ENCODE measurements at regions not wholly inside any gene's neighbourhood (a gene's known extent, or its start where the extent isn't known, plus 50 kb on each side); places are given as distances from the start of the nearest gene placed in this dataset.

GRCh38 chr18:55133378-55133777 is 174.1 kb upstream of the CCDC68 start:
- WGBS (ENCODE audit: low lambda C conversion rate, missing lambda C conversion rate): 97% methylated on average over 6 of the region's 6 CpGs
- Histone ChIP-seq H2AFZ (no peak overlapping the region), H3K9me3 (ENCODE audit: low read depth) (no peaks in the 10 kb centered on the region), H3K79me2 (no peaks in the 10 kb centered on the region), H3K4me3 (no peak overlapping the region), H3K9me2 (replicated peaks; ENCODE audit: insufficient read depth) (no peaks in the 10 kb centered on the region), H3K36me3 (replicated peaks; ENCODE audit: insufficient read depth, low read depth) (no peaks in the 10 kb centered on the region), H3K4me1 (ENCODE audit: insufficient read depth) (no peaks in the 10 kb centered on the region), H4K20me1 (ENCODE audit: insufficient read depth, poor library complexity, severe bottlenecking) (no peaks in the 10 kb centered on the region), H3K27ac (no peak overlapping the region), H3K4me2 (no peak overlapping the region), H3K27me3 (no peaks in the 10 kb centered on the region)
- no peak for TF ChIP-seq EZH2phosphoT487 (IDR thresholded peaks at IDR 0.05; ENCODE audit: low read depth, severe bottlenecking, unreplicated experiment)
- TF ChIP-seq EZH2 (IDR thresholded peaks at IDR 0.05; ENCODE audit: borderline replicate concordance): no peak
- TF ChIP-seq CTCF (IDR thresholded peaks at IDR 0.05; ENCODE audit: poor library complexity): no peak
- DNase-seq (ENCODE audit: low spot score): no peak

- no peaks in the 10 kb centered on the region for H3K4me1 ChIP-seq (ENCODE audit: insufficient read depth)
- no peak for DNase-seq (ENCODE audit: low spot score)
- H3K4me3 ChIP-seq: no peak overlapping the region
- no peak overlapping the region for H2AFZ ChIP-seq
- no peaks in the 10 kb centered on the region for H3K36me3 ChIP-seq (replicated peaks; ENCODE audit: insufficient read depth, low read depth)
- TF ChIP-seq EZH2phosphoT487 (IDR thresholded peaks at IDR 0.05; ENCODE audit: low read depth, severe bottlenecking, unreplicated experiment) (no peak), EZH2 (IDR thresholded peaks at IDR 0.05; ENCODE audit: borderline replicate concordance) (no peak), CTCF (IDR thresholded peaks at IDR 0.05; ENCODE audit: poor library complexity) (no peak)
- H3K79me2 ChIP-seq: no peaks in the 10 kb centered on the region
- H3K9me2 ChIP-seq (replicated peaks; ENCODE audit: insufficient read depth): no peaks in the 10 kb centered on the region
- no peaks in the 10 kb centered on the region for H3K27me3 ChIP-seq
- no peaks in the 10 kb centered on the region for H3K9me3 ChIP-seq (ENCODE audit: low read depth)
- no peaks in the 10 kb centered on the region for H4K20me1 ChIP-seq (ENCODE audit: insufficient read depth, poor library complexity, severe bottlenecking)
- H3K4me2 ChIP-seq: no peak overlapping the region
- 74% methylated on average over 3 of the region's 3 CpGs for WGBS (ENCODE audit: low lambda C conversion rate, missing lambda C conversion rate)
- H3K27ac ChIP-seq: peak overlapping the region; percentile 5
These were observed 169.2 kb upstream of the CCDC68 start for GRCh38 chr18:55128437-55128836.

GRCh38 chr18:55124078-55124763 is 165.0 kb upstream of the CCDC68 start:
- no peak for DNase-seq (ENCODE audit: low spot score)
- no peaks in the 10 kb centered on the region for H3K27me3 ChIP-seq
- H3K27ac ChIP-seq: no peak overlapping the region

More at GRCh38 chr18:55124078-55124763, 165.0 kb upstream of the CCDC68 start:
- no peak for TF ChIP-seq EZH2phosphoT487 (IDR thresholded peaks at IDR 0.05; ENCODE audit: low read depth, severe bottlenecking, unreplicated experiment)
- TF ChIP-seq CTCF (IDR thresholded peaks at IDR 0.05; ENCODE audit: poor library complexity): no peak
- TF ChIP-seq EZH2 (IDR thresholded peaks at IDR 0.05; ENCODE audit: borderline replicate concordance): no peak
- no peak overlapping the region for H3K4me3 ChIP-seq
- H2AFZ ChIP-seq: no peak overlapping the region
- 86% methylated on average over 4 of the region's 4 CpGs for WGBS (ENCODE audit: low lambda C conversion rate, missing lambda C conversion rate)
- no peak overlapping the region for H3K4me2 ChIP-seq
- H4K20me1 ChIP-seq (ENCODE audit: insufficient read depth, poor library complexity, severe bottlenecking): no peaks in the 10 kb centered on the region
- no peaks in the 10 kb centered on the region for H3K9me2 ChIP-seq (replicated peaks; ENCODE audit: insufficient read depth)
- H3K36me3 ChIP-seq (replicated peaks; ENCODE audit: insufficient read depth, low read depth): no peaks in the 10 kb centered on the region
- H3K79me2 ChIP-seq: no peaks in the 10 kb centered on the region
- H3K9me3 ChIP-seq (ENCODE audit: low read depth): no peaks in the 10 kb centered on the region
- H3K4me1 ChIP-seq (ENCODE audit: insufficient read depth): no peaks in the 10 kb centered on the region
